ENCODE measurements at regions not wholly inside any gene's neighbourhood (a gene's known extent, or its start where the extent isn't known, plus 50 kb on each side); places are given as distances from the start of the nearest gene placed in this dataset.

GRCh38 chr3:115552007-115552406, 71.3 kb upstream of the GAP43 start:
- ChIA-PET POLR2A (no interaction called here), CTCF (no interaction called here), SMC1A (ENCODE audit: uncharacterized antibody, unreplicated experiment) (no interaction called here), RAD21 (ENCODE audit: unreplicated experiment) (no interaction called here)
- no peak overlapping the region for H3K27ac ChIP-seq (ENCODE audit: control insufficient read depth, insufficient read depth)
- no peak overlapping the region for H3K4me3 ChIP-seq
- H3K4me1 ChIP-seq (ENCODE audit: control insufficient read depth, insufficient read depth, low read length): no peaks in the 10 kb centered on the region
- no peaks in the 10 kb centered on the region for H3K27me3 ChIP-seq (replicated peaks in 1 of 2; ENCODE audit: control insufficient read depth in 2 of 2, insufficient read depth in 2 of 2, low read length in 1 of 2)
- H4K20me1 ChIP-seq (ENCODE audit: control insufficient read depth, insufficient read depth): no peaks in the 10 kb centered on the region
- no peak overlapping the region for H3K4me2 ChIP-seq (ENCODE audit: control insufficient read depth, insufficient read depth)
- TF ChIP-seq PAX5 (IDR thresholded peaks at IDR 0.05; ENCODE audit: borderline replicate concordance, low read depth, low read length) (no peak), BHLHE40 (IDR thresholded peaks at IDR 0.05; ENCODE audit: borderline replicate concordance in 1 of 2, low read depth in 2 of 2, low read length in 1 of 2) (no peak), ESRRA (IDR thresholded peaks at IDR 0.05; ENCODE audit: low read length) (no peak), EGR1 (IDR thresholded peaks at IDR 0.05; ENCODE audit: borderline replicate concordance in 1 of 2, low read depth in 2 of 2, low read length in 2 of 2) (no peak), HDAC2 (IDR thresholded peaks at IDR 0.05) (no peak), ZNF384 (IDR thresholded peaks at IDR 0.05; ENCODE audit: borderline replicate concordance, low read depth, low read length) (no peak), RCOR1 (conservative IDR thresholded peaks at IDR 0.05; ENCODE audit: low read depth, low read length) (no peak)
- intact Hi-C loops (cut with micrococcal nuclease; ENCODE audit: unreplicated experiment): no loop called here
- BruUV-seq (replicated peaks): no TSS peak
- DNase-seq (ENCODE audit: low read depth, low spot score) (no peak), ATAC-seq (no peak), FAIRE-seq (no peak)
- H2AFZ ChIP-seq (ENCODE audit: control insufficient read depth, low read depth, low read length): no peak overlapping the region
- H3K9ac ChIP-seq (ENCODE audit: control insufficient read depth, insufficient read depth, low read length): no peak overlapping the region
- H3K9me3 ChIP-seq (replicated peaks; ENCODE audit: control insufficient read depth, insufficient read depth, low read length): no peaks in the 10 kb centered on the region
- no peaks in the 10 kb centered on the region for H3K79me2 ChIP-seq (ENCODE audit: control insufficient read depth, insufficient read depth, low read length)
- 31% methylated on average over 3 of the region's 3 CpGs for WGBS (ENCODE audit: insufficient coverage, insufficient replicate concordance, low lambda C conversion rate, missing lambda C conversion rate)
- in situ Hi-C loops (cut with MboI): no loop called here
- no peaks in the 10 kb centered on the region for H3K36me3 ChIP-seq (ENCODE audit: control insufficient read depth in 2 of 2, insufficient read depth in 2 of 2, low read length in 1 of 2)

GRCh38 chr3:115553796-115554486, 69.4 kb upstream of the GAP43 start:
- Histone ChIP-seq H3K4me2 (ENCODE audit: control insufficient read depth, insufficient read depth) (no peak overlapping the region), H3K4me3 (no peak overlapping the region), H3K36me3 (ENCODE audit: control insufficient read depth in 2 of 2, insufficient read depth in 2 of 2, low read length in 1 of 2) (no peaks in the 10 kb centered on the region), H3K4me1 (ENCODE audit: control insufficient read depth, insufficient read depth, low read length) (no peaks in the 10 kb centered on the region), H3K27me3 (replicated peaks in 1 of 2; ENCODE audit: control insufficient read depth in 2 of 2, insufficient read depth in 2 of 2, low read length in 1 of 2) (no peaks in the 10 kb centered on the region), H2AFZ (ENCODE audit: control insufficient read depth, low read depth, low read length) (no peak overlapping the region), H3K27ac (ENCODE audit: control insufficient read depth, insufficient read depth) (no peak overlapping the region), H4K20me1 (ENCODE audit: control insufficient read depth, insufficient read depth) (no peaks in the 10 kb centered on the region), H3K79me2 (ENCODE audit: control insufficient read depth, insufficient read depth, low read length) (no peaks in the 10 kb centered on the region), H3K9ac (ENCODE audit: control insufficient read depth, insufficient read depth, low read length) (no peak overlapping the region), H3K9me3 (replicated peaks; ENCODE audit: control insufficient read depth, insufficient read depth, low read length) (no peaks in the 10 kb centered on the region)
- intact Hi-C loops (cut with micrococcal nuclease; ENCODE audit: unreplicated experiment): no loop called here
- BruUV-seq (replicated peaks): no TSS peak
- ChIA-PET SMC1A (ENCODE audit: uncharacterized antibody, unreplicated experiment) (no interaction called here), POLR2A (no interaction called here), CTCF (no interaction called here), RAD21 (ENCODE audit: unreplicated experiment) (no interaction called here)
- DNase-seq (ENCODE audit: low read depth, low spot score): no peak
- ATAC-seq: no peak
- in situ Hi-C loops (cut with MboI): no loop called here
- WGBS (ENCODE audit: insufficient coverage, insufficient replicate concordance, low lambda C conversion rate, missing lambda C conversion rate): 0% methylated on average over 2 of the region's 2 CpGs
- no peak for FAIRE-seq
- TF ChIP-seq MTA2 (IDR thresholded peaks at IDR 0.05; ENCODE audit: low read depth) (no peak), ATF3 (IDR thresholded peaks at IDR 0.05; ENCODE audit: borderline replicate concordance, extremely low read depth, low read depth, low read length) (no peak), CUX1 (IDR thresholded peaks at IDR 0.05; ENCODE audit: insufficient replicate concordance, low read depth, low read length) (no peak), CHD4 (IDR thresholded peaks at IDR 0.05) (no peak), ZNF384 (IDR thresholded peaks at IDR 0.05; ENCODE audit: borderline replicate concordance, low read depth, low read length) (no peak), ZBED1 (IDR thresholded peaks at IDR 0.05; ENCODE audit: borderline replicate concordance) (no peak), BMI1 (IDR thresholded peaks at IDR 0.05; ENCODE audit: borderline replicate concordance) (no peak)
